Heart right ventricle (tissue), 16 donors: ENCODE measurements at regions not wholly inside any gene's neighbourhood (a gene's known extent, or its start where the extent isn't known, plus 50 kb on each side); places are given as distances from the start of the nearest gene placed in this dataset.

ENCODE experiments used
- ATAC-seq, 8 donors: fragments of 200-7000 bp; cut with Tn5 transposase; one replicate each; pipeline ENCODE4 v1.9.1; 2020; ENCODE audit warnings: mild to moderate bottlenecking in 8 of 8, moderate library complexity in 8 of 8, moderate number of reproducible peaks in 1 of 8
- DNase-seq, 2 donors: peaks; one replicate each; pipeline ENCODE4 v3.0.0-alpha.2; 2020
- H3K27ac ChIP-seq, 10 donors: fragments of 200-600 bp; sonication (generic) in 2 of 10; one replicate each; pipeline versions ENCODE4 v1.5.0 to v1.8.0; 2020 to 2022; ENCODE audit warnings: mild to moderate bottlenecking in 3 of 10
- H3K27me3 ChIP-seq, 7 donors: fragments of 200-600 bp; one replicate each; pipeline ENCODE4 v1.8.0; 2021 to 2022; ENCODE audit warnings: mild to moderate bottlenecking in 2 of 7
- H3K36me3 ChIP-seq, 9 donors: fragments of 200-600 bp; sonication (generic) in 1 of 9; one replicate each; pipeline versions ENCODE4 v1.5.0 to v1.8.0; 2020 to 2022; ENCODE audit warnings: mild to moderate bottlenecking in 2 of 9
- H3K4me1 ChIP-seq, 9 donors: fragments of 200-600 bp; sonication (generic) in 1 of 9; one replicate each; pipeline versions ENCODE4 v1.5.0 to v1.8.0; 2020 to 2022; ENCODE audit warnings: mild to moderate bottlenecking in 4 of 9
- H3K4me3 ChIP-seq, 10 donors: fragments of 200-600 bp; sonication (generic) in 2 of 10; one replicate each; pipeline versions ENCODE4 v1.5.0 to v1.8.0; 2020 to 2022; ENCODE audit warnings: mild to moderate bottlenecking in 7 of 10, moderate library complexity in 2 of 10
- H3K9me3 ChIP-seq, 11 donors: fragments of 200-600 bp in 10 of 11; sonication (generic) in 2 of 11; one replicate each; pipeline versions ENCODE4 v1.5.0 to v1.8.0; 2013 to 2022; ENCODE audit warnings: mild to moderate bottlenecking in 2 of 11, control low read depth in 1 of 11, moderate library complexity in 1 of 11
- CTCF ChIP-seq, 9 donors: fragments of 200-600 bp; sonication (generic) in 2 of 9; IDR thresholded peaks; one replicate each; pipeline versions ENCODE4 v1.5.0 to v1.8.0; 2021 to 2022; ENCODE audit warnings: antibody characterized with exemption in 9 of 9, mild to moderate bottlenecking in 5 of 9, moderate library complexity in 1 of 9
- WGBS, 2 donors: extraction: QIAGEN DNeasy Blood & Tissue Kit; methylation state at CpG; one replicate each; pipeline ENCODE4 v1.1.7; 2013; ENCODE audit warnings: inconsistent platforms in 1 of 2; 5-methylcytosine and 5-hydroxymethylcytosine counted together
- intact Hi-C, 10 donors: fragments of 100-400 bp; cut with DNase I; formaldehyde crosslinking; loops; one replicate each; pipeline versions ENCODE4 v1.11.1 to v1.14.2; 2022
- donor health status: Arrhythmogenic right ventricular cardiomyopathy.
- donor health status: ischemic (EF 13 %, LVEDD 7.1; RV severe dilation, severe dysfunction).
- donor health status: healthy with polysubstance abuse.
- donor health status: DM: no; HTN: yes; CAD: no.
- donor health status: DM: no; HTN: no; CAD: no.
- donor health status: ischemic (EF 25% LVEDD 6.9; RV normal size, moderate dysfunction).
- donor health status: ischemic (EF 25% LVEDD 5.7; RV mildly dilated, moderate dysfunction).
- donor health status: healthy.
- donor health status: DM: yes; HTN: yes; CAD: no.
- donor health status: Ischemic cardiomyopathy.
- donor health status: ischemic (EF 35%, LVEDD 5.7; RV mildly dilated, moderate dysfunction).
- donor health status: nonischemic (EF 11% LVEDD 7.7; RV severe dilation, severe dysfunction).
- donor health status: DM: yes; HTN: yes; CAD: no.
- donor health status: PGD.
- donor health status: ischemic (EF 29% LVEDD 5.4; RV normal size, mild dysfunction).
- donor health status: nonischemic (EF 23%, LVEDD 6.1; RV moderate dilation, normal function).

GRCh38 chr4:126738926-126739325 lies 893.8 kb upstream of the INTU start:
- Histone ChIP-seq H3K27ac (no peak overlapping the region), H3K4me1 (no peaks in the 10 kb centered on the region), H3K27me3 (no peaks in the 10 kb centered on the region), H3K4me3 (no peak overlapping the region), H3K36me3 (no peaks in the 10 kb centered on the region), H3K9me3 (peaks cover 0 to 8% (median 0%) of the 10 kb centered on the region in 11 donors)
- WGBS, 2 donors, result 0 to 78% methylated on average over 1 of the region's 1 CpG
- ATAC-seq (no peak), DNase-seq (no peak)
- no peak for TF ChIP-seq CTCF (IDR thresholded peaks at IDR 0.05)
- intact Hi-C loops, result no loop called here

GRCh38 chr4:126740687-126741086 lies 892.1 kb upstream of the INTU start:
- no peaks in the 10 kb centered on the region for H3K27me3 ChIP-seq
- ATAC-seq (no peak), DNase-seq (no peak)
- no peak overlapping the region for H3K4me3 ChIP-seq
- WGBS, 2 donors, result 93 to 98% methylated on average over 6 of the region's 6 CpGs
- peaks cover 0 to 26% (median 7%) of the 10 kb centered on the region in 11 donors for H3K9me3 ChIP-seq
- no peaks in the 10 kb centered on the region for H3K4me1 ChIP-seq
- no peak for TF ChIP-seq CTCF (IDR thresholded peaks at IDR 0.05)
- intact Hi-C loops, result no loop called here
- H3K36me3 ChIP-seq, result no peaks in the 10 kb centered on the region
- no peak overlapping the region for H3K27ac ChIP-seq

- Histone ChIP-seq H3K27ac (no peak overlapping the region), H3K4me1 (no peaks in the 10 kb centered on the region), H3K27me3 (no peaks in the 10 kb centered on the region), H3K9me3 (peaks cover 0 to 35% (median 9%) of the 10 kb centered on the region in 11 donors), H3K36me3 (no peaks in the 10 kb centered on the region), H3K4me3 (no peak overlapping the region)
- intact Hi-C loops, result no loop called here
- DNase-seq (no peak), ATAC-seq (no peak)
- TF ChIP-seq CTCF (IDR thresholded peaks at IDR 0.05), result no peak
- 85 to 90% methylated on average over 3 of the region's 3 CpGs for WGBS, 2 donors
Measured at GRCh38 chr4:126742048-126742447, 890.7 kb upstream of the INTU start.

- H3K4me3 ChIP-seq, result no peak overlapping the region
- peaks cover 0 to 37% (median 9%) of the 10 kb centered on the region in 11 donors for H3K9me3 ChIP-seq
- H3K4me1 ChIP-seq, result no peaks in the 10 kb centered on the region
- H3K36me3 ChIP-seq, result no peaks in the 10 kb centered on the region
- H3K27ac ChIP-seq, result no peak overlapping the region
- DNase-seq (no peak), ATAC-seq (no peak)
- intact Hi-C loops, result no loop called here
- H3K27me3 ChIP-seq, result no peaks in the 10 kb centered on the region
- 92 to 94% methylated on average over 1 of the region's 1 CpG for WGBS, 2 donors
- TF ChIP-seq CTCF (IDR thresholded peaks at IDR 0.05), result no peak
Measured at GRCh38 chr4:126742885-126743284, 889.9 kb upstream of the INTU start.
